ENCODE measurements at regions not wholly inside any gene's neighbourhood (a gene's known extent, or its start where the extent isn't known, plus 50 kb on each side); places are given as distances from the start of the nearest gene placed in this dataset.

GRCh38 chr6:92942549-92942948, 476.8 kb downstream of the EPHA7 start:
- no peak for DNase-seq

DNA sequence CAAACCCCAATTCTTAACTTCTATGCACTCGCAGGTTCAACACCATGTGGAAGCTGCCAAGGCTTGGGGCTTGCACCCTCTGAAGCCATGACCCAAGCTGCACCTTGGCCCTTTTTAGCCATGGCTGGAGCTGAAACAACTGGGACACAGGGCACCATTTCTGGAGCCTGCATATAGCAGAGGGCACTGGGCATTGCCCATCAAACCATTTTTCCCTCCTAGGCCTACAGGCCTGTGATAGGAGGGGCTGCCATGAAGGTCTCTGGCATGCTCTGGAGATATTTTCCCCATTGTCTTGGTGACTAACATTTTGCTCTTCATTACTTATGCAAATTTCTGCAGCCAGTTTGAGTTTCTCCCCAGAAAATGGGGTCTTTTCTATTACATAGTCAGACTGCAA, 484.7 kb downstream of the EPHA7 start:
- DNase-seq = no peak

DNA sequence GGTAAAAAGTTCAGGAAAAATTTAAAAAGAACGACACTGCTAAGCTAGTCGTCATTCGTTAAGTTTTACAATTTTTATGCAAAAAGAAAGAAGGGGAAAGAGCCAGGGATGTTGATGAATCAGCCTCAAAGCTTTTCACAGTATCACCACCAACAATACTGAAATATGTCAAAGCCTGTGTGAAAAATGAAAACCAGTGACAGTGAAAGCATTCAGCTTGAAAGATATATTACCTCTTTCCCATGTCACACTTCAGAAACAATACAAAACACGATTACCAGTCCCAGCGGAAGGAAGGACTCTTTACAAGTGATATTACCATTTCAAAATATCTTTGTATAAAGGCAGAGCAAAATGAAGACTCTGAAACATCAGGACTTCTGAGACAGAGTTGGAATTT, 489.2 kb downstream of the EPHA7 start:
- no peak for DNase-seq

GRCh38 chr6:92922216-92922806, 497.0 kb downstream of the EPHA7 start:
- DNase-seq = no peak

DNA sequence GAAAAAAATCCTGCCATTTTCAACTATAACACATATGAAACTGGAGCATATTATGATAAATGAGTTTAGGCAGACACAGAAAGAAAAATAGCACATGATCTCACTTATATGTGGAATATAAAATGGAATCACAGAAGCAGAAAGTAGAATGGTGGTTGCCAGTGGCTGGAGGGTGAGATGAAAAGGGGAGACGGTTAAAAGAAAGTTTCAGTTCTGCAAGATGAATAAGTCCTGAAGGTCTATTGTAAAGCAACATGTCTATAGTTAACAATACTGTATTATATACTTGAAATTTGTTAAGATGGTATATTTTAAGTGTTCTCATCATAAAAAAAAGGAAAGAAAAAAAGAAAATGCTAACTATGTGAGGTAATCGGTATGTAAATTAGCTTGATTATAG, 503.9 kb downstream of the EPHA7 start:
- no peak for DNase-seq

GRCh38 chr6:92911301-92911700, 508.1 kb downstream of the EPHA7 start:
- no peak for DNase-seq

- DNase-seq = no peak
These were observed 508.7 kb downstream of the EPHA7 start for GRCh38 chr6:92910646-92911045.

DNA sequence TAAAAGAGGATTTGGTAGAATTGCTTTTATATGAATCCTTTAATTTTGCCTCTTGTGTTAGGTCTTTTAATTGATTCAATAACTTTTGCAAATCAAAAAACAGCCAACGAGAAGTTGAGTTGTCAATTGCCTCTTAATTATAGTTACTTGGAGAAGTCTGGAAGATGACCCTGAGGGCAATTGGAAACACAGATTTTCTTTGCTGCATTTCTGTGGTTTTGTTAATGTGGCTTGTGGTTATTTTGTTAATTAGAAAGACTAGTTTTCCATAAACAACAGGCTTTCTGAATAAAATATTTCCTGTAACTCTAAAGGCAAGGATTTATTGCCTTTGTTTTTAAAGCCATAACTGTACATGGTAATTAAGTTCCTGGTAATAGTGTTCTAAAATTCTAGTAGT, 513.0 kb downstream of the EPHA7 start:
- DNase-seq = no peak

DNA sequence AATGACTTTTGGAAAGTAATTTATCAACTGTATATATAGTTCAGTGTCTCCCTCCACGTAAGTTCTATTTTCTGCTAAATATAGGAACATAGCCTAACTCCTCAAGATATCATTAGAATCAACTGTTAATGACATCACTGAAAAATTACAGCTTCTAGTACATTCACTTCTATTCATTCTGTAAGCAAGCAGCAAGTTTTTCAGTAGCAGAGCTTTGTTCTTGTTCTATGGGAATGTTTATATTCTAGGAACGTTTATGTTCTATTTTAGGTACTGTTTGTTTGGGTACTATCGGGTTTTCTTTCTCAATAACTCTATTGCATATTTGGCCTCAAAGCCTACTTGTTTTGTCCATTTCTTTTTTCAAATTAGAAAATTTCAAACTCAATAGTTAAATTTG, 525.6 kb downstream of the EPHA7 start:
- no peak for DNase-seq

DNA sequence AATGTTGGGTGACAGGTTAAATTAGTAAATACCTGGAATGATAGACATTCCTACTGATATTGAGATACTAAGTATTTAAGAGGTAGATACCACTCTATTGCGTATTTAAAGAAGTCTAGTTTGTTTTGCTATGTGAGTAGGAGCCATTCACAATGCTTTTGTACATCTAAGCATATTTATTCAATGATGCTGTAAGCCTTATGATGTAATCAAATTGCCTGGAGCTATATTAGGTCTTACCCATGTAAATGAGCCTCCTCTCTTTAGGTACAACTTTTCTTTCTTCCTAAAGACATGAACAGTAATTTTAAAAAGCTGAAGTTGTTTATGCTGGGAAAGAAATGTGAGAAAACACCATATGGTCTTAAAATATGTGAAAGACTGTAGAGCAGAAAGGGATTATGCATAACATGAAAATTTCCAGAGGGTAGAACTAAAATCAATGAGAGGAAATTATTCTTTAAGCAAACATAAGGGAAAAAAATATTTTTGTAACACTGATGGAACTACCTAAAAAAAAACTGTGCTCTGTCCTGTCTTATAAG, 526.7 kb downstream of the EPHA7 start:
- no peak for DNase-seq

DNA sequence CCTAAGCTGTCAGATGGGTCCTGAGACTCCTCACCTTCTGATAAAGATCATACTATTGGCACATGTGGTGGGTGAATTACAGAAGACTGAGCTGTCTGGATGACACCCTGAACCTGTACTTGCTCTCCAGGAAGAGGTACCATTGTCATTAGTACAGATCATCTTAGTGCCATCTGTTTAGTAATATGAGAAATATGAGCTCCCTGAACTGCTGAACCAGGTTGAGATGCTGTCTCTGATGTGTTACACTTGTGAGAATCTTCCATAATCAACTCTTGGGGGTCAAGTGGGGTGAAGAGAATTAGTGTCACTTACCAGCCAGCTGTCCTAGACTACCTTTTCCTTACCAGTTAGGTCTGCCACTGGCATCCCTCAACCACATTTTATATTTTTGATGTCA, 531.0 kb downstream of the EPHA7 start:
- DNase-seq = no peak

DNA sequence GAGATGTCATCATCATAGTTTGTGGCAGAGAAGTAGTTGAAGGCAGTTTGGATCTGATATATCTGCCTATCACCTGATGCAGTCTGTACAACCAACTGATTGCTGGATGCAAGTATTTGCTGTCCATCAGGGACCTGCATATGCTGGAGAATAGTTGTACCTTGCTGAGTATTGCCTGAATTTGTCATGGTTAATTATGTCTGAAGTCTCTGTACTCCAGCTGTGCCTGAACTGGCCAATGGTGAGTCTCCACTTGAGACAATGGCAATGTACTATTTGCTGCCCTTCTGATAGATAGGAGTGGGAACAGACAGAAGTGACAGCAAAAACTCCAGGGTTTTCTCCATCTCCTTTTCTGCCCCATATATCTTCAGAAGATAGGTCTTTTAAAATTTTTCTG, 531.5 kb downstream of the EPHA7 start:
- no peak for DNase-seq

- DNase-seq = no peak
These were observed 539.8 kb downstream of the EPHA7 start for GRCh38 chr6:92879526-92879925.

- DNase-seq = no peak
These were observed 554.3 kb downstream of the EPHA7 start for GRCh38 chr6:92864966-92865555.

DNA sequence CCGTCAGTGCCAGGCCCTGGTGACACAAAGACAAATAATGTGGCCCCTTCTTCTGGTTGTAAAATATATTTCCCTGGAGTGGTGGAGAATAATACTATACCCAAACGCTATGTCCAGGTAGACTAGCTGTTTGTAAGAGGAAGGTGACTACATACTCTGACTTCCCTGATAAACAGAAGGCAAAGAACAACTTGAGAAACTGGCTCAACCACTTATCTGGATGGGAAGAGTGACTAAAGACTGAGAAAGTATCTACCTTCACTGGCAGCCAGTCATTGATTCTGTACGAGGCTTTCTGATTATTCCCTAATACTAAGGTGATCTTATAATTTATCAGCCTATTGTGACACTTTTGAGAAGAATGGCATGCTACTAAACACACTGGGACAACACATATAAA, 569.7 kb downstream of the EPHA7 start:
- DNase-seq = no peak

DNA sequence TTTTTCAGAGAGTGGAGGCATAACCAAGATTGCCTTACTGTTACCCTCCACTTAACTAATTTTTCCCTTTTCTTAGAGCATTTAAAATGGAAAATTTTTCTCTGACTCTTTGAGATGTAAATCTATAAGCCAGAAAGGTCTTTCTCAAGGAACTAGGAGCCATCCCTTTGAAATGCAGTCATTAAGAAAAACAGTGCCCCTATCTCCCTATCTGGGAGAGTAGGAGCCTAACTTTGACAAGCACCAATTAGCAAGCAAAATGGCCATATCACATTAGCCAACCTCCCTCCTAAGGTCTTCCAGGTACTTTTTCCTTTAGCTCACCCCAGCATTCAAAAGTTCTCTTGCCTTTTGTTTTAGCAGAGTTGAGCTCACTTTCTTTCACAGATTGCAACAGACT, 570.5 kb downstream of the EPHA7 start:
- no peak for DNase-seq

- DNase-seq = no peak
These were observed 570.9 kb downstream of the EPHA7 start for GRCh38 chr6:92848459-92848858.

GRCh38 chr6:92847988-92848387, 571.4 kb downstream of the EPHA7 start:
- no peak for DNase-seq

- no peak for DNase-seq
These were observed 579.0 kb downstream of the EPHA7 start for GRCh38 chr6:92840246-92840930.

DNA sequence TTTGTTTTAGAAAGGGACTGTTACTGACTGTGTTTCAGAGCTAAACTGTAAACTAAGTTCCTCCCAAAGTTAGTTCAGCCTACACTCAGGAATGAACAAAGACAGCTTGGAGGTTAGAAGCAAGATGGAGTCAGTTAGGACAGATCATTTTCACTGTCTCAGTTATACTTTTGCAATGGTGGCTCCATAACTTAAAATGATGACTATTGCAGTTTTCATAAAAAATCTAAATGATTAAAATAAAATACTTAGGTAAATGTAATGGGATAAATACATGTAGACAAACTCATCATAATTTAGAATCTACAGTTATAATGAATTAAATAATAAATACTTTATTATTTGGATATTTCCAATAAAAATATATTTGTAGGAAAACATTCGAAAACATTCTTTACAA, 590.6 kb downstream of the EPHA7 start:
- no peak for DNase-seq

DNA sequence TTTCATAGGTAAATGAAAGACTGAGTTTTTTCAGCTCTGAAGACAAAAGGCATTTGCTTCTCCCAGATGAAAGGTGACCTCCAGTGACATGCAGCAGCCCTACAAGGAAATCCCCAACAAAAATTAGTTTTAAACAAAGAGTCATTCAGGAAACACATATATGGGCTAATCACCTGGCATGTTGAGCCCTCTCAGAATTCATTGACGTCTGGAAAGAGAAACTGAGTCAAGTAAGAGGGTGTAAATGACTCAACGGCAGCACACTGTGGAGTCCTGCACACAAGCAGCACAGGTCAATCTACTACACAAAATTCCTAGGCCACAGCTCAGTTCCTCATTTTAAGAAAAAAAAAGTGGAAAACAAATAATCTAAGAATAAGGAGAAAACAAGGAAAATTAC, 592.3 kb downstream of the EPHA7 start:
- no peak for DNase-seq

GRCh38 chr6:92826633-92827032, 592.7 kb downstream of the EPHA7 start:
- DNase-seq = no peak

GRCh38 chr6:92822222-92822621, 597.1 kb downstream of the EPHA7 start:
- no peak for DNase-seq

DNA sequence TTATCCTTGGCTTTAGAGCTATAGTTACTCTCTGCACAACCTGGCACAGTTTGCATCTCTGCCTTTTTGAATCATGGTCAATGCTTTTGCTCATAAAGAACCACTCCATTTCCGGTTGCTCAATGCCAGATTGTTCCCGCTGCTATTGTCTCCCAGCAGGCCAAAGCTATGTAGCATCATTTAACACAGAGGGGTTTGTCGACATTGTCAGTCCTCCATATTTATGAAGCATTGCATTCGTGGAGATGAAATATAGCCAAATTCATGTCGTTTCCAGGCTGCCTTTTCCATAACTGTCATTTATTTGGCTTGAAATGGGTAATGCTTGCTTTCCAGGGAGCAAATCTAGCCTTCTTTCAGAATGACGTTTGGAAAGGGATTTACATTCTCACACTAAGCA, 598.8 kb downstream of the EPHA7 start:
- no peak for DNase-seq

- no peak for DNase-seq
These were observed 608.4 kb downstream of the EPHA7 start for GRCh38 chr6:92810913-92811312.
